Transverse colon (tissue), 4 donors: ENCODE measurements at regions not wholly inside any gene's neighbourhood (a gene's known extent, or its start where the extent isn't known, plus 50 kb on each side); places are given as distances from the start of the nearest gene placed in this dataset.

Experiments
- CTCF ChIP-seq, 5 experiments: fragments of 200-600 bp in 3 of 5; fragments of 450-650 bp in 2 of 5; sonication (generic) in 3 of 5; IDR thresholded peaks; 1 replicate in 2 of 5; 2 replicates in 3 of 5; pipeline ENCODE4 v1.5.1; 2016 to 2017; ENCODE audit warnings: antibody characterized with exemption in 5 of 5, inconsistent platforms in 3 of 5, mild to moderate bottlenecking in 2 of 5, moderate library complexity in 1 of 5
- POLR2A ChIP-seq: fragments of 450-650 bp; IDR thresholded peaks from one replicate; pipeline ENCODE4 v1.6.1; 2016; ENCODE audit warnings: antibody characterized with exemption, mild to moderate bottlenecking, moderate library complexity
- POLR2AphosphoS5 ChIP-seq, 3 donors: sonication (generic); formaldehyde crosslinking; IDR thresholded peaks; one replicate each; pipeline ENCODE4 v1.6.1; 2016; ENCODE audit warnings: antibody characterized with exemption in 3 of 3

GRCh38 chr10:108562105-108562504 is 1361.2 kb downstream of the XPNPEP1 start:
- TF ChIP-seq CTCF (IDR thresholded peaks at IDR 0.05), result no peak
- TF ChIP-seq POLR2A, result no peak
- no peak for TF ChIP-seq POLR2AphosphoS5 (IDR thresholded peaks at IDR 0.05)
